Neutrophil (primary cell): ENCODE measurements at regions not wholly inside any gene's neighbourhood (a gene's known extent, or its start where the extent isn't known, plus 50 kb on each side); places are given as distances from the start of the nearest gene placed in this dataset.
"Not testable (repeated sequence)": the region's sequence is repeated elsewhere in the genome, so short reads cannot be mapped to it uniquely, and the experiment has no call there.

Experiments used
- H3K27ac ChIP-seq: fragments of 200-600 bp; sonication (generic); 2 replicates; pipeline ENCODE4 v1.5.1; 2016; ENCODE audit warnings: mild to moderate bottlenecking, moderate library complexity
- H3K27me3 ChIP-seq: fragments of 200-600 bp; sonication (generic); 2 replicates; pipeline ENCODE4 v1.6.0; 2016; ENCODE audit warnings: mild to moderate bottlenecking
- H3K36me3 ChIP-seq: fragments of 200-600 bp; sonication (generic); 2 replicates; pipeline ENCODE4 v1.5.1; 2017
- H3K4me1 ChIP-seq, 2 experiments: fragments of 200-600 bp in 1 of 2; sonication (generic) in 1 of 2; 1 replicate in 1 of 2; 2 replicates in 1 of 2; pipeline versions ENCODE4 v1.5.1 to v1.6.1; 2013 to 2016; ENCODE audit warnings: low read depth in 1 of 2, low read length in 1 of 2, mild to moderate bottlenecking in 1 of 2, moderate library complexity in 1 of 2; ENCODE audit not compliant: control insufficient read depth in 1 of 2, insufficient read depth in 1 of 2
- H3K4me3 ChIP-seq, 2 experiments: fragments of 200-600 bp in 1 of 2; sonication (generic) in 1 of 2; 1 replicate in 1 of 2; 2 replicates in 1 of 2; pipeline ENCODE4 v1.5.1; 2013 to 2016; ENCODE audit warnings: low read depth in 1 of 2, low read length in 1 of 2, mild to moderate bottlenecking in 1 of 2, moderate library complexity in 1 of 2
- H3K9me3 ChIP-seq: fragments of 200-600 bp; sonication (generic); 2 replicates; pipeline ENCODE4 v1.5.1; 2016
- TF ChIP-seq, protein P1 (sequence below): fragments of 200-600 bp; sonication (generic); IDR thresholded peaks from 2 replicates; pipeline ENCODE4 v1.5.1; 2016; ENCODE audit warnings: antibody characterized with exemption

DNA sequence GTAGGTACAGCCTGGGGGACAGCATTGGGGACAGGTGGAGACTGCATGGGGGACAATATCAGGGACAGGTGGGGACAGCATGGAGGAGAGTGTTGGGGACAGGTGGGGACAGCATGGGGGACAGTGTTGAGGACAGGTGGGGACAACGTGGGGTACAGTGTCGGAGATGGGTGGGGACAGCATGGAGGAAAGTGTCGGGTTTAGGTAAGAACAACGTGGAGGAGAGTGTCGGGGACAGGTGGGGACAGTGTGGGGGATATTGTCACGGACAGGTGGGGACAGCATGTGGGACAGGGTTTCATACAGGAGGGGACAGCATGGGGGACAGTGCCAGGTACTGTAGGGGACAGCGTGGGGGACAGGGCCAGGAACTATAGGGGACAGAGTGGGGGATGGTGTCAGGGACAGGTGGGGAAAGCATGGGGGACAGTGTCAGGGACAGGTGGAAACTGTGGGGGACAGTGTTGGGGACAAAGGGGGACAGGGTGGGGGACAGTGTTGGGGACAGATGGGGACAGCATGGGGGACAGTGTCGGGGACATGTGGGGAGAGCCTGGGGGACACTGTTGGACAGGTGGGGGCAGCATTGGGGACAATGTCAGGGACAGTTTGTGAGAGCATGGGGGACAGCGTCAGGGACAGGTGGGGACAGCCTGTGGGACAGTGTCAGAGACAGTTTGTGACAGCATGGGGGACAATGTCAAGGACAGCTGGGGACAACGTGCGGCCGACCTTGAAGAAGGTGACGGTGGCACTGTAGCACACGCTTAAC, 213.1 kb downstream of the TMEM121 start:
- no peaks in the 10 kb centered on the region for H3K36me3 ChIP-seq
- H3K27ac ChIP-seq = no peak overlapping the region
- TF ChIP-seq, protein P1, sequence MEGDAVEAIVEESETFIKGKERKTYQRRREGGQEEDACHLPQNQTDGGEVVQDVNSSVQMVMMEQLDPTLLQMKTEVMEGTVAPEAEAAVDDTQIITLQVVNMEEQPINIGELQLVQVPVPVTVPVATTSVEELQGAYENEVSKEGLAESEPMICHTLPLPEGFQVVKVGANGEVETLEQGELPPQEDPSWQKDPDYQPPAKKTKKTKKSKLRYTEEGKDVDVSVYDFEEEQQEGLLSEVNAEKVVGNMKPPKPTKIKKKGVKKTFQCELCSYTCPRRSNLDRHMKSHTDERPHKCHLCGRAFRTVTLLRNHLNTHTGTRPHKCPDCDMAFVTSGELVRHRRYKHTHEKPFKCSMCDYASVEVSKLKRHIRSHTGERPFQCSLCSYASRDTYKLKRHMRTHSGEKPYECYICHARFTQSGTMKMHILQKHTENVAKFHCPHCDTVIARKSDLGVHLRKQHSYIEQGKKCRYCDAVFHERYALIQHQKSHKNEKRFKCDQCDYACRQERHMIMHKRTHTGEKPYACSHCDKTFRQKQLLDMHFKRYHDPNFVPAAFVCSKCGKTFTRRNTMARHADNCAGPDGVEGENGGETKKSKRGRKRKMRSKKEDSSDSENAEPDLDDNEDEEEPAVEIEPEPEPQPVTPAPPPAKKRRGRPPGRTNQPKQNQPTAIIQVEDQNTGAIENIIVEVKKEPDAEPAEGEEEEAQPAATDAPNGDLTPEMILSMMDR = no peak
- H3K4me3 ChIP-seq = no peak overlapping the region
- no peaks in the 10 kb centered on the region for H3K9me3 ChIP-seq
- no peaks in the 10 kb centered on the region for H3K27me3 ChIP-seq
- no peaks in the 10 kb centered on the region for H3K4me1 ChIP-seq

DNA sequence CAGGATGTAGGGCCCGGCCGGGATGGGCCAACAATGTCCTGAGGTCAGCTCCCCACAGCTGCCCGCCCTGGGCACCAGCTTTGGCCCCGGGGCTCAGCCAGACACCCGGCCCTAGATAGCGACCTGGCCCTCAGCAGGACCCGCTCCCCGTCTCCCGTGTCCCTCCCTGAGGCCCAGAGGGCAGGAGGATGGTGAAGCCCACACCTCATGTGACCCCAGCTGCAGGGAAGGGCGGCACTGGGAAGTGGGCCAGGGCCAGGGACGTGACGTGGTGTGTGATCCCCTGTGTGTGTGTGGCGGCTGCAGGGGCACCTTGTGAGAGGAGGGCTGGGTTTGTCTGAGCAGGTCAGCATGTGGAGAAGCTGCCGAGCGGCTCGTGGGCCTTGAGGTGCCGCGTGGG, 213.9 kb downstream of the TMEM121 start:
- H3K36me3 ChIP-seq, H3K27me3 ChIP-seq, H3K9me3 ChIP-seq, H3K4me3 ChIP-seq, H3K4me1 ChIP-seq, H3K27ac ChIP-seq: not testable (repeated sequence)

DNA sequence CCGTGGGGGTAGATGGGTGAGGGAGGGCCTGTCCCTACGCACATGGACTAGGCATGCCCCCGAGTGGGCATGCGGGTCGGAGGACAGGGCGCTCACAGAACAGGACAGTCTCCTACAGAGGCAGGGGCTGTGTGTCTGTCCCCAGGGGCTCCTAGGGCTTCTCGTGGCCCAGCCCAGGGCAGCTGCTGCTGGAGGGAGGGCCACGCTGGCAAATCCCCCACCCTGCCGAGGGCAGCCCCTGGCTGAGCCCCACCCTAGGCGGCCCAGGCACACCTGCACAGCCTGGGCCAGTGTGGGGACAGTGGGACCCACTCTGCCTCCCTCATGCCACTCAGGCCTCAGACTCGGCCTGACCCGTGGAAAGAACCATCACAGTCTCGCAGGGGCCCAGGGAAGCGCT, 214.6 kb downstream of the TMEM121 start:
- not testable (repeated sequence) for H3K9me3 ChIP-seq, H3K27me3 ChIP-seq, H3K4me3 ChIP-seq, H3K27ac ChIP-seq, H3K36me3 ChIP-seq, H3K4me1 ChIP-seq

DNA sequence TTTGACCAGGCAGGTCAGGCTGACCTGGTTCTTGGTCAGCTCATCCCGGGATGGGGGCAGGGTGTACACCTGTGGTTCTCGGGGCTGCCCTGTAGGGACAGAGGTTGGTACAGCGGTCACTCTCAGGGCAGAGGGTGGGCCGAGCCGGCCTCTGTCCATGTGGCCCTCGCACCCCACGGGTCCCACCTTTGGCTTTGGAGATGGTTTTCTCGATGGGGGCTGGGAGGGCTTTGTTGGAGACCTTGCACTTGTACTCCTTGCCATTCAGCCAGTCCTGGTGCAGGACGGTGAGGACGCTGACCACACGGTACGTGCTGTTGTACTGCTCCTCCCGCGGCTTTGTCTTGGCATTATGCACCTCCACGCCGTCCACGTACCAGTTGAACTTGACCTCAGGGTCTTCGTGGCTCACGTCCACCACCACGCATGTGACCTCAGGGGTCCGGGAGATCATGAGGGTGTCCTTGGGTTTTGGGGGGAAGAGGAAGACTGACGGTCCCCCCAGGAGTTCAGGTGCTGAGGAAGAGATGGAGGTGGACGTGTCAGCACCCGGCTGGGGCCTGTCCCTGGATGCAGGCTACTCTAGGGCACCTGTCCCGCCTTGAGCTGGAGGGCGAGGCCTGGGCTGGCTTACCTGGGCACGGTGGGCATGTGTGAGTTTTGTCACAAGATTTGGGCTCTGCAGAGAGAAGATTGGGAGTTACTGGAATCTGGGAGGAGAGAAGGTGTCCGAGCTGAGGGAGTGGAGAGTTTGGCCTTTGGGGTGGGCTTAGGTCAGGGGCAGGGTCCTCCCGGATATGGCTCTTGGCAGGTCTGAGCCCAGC, 215.5 kb downstream of the TMEM121 start:
- H3K36me3 ChIP-seq, H3K27ac ChIP-seq, H3K4me1 ChIP-seq, H3K4me3 ChIP-seq, H3K27me3 ChIP-seq, H3K9me3 ChIP-seq: not testable (repeated sequence)

DNA sequence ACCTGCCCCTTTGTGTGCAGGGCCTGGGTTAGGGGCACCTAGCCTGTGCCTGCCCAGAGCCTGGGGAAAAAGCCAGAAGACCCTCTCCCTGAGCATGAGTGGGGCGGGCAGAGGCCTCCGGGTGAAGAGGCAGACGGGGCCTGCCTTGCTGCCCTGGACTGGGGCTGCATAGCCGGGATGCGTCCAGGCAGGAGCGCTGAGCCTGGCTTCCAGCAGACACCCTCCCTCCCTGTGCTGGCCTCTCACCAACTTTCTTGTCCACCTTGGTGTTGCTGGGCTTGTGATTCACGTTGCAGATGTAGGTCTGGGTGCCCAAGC, 216.1 kb downstream of the TMEM121 start:
- Histone ChIP-seq H3K9me3 (no peaks in the 10 kb centered on the region), H3K4me3 (no peak overlapping the region), H3K27ac (no peak overlapping the region), H3K4me1 (no peaks in the 10 kb centered on the region), H3K27me3 (no peaks in the 10 kb centered on the region), H3K36me3 (no peaks in the 10 kb centered on the region)
- TF ChIP-seq, protein P1 = no peak

DNA sequence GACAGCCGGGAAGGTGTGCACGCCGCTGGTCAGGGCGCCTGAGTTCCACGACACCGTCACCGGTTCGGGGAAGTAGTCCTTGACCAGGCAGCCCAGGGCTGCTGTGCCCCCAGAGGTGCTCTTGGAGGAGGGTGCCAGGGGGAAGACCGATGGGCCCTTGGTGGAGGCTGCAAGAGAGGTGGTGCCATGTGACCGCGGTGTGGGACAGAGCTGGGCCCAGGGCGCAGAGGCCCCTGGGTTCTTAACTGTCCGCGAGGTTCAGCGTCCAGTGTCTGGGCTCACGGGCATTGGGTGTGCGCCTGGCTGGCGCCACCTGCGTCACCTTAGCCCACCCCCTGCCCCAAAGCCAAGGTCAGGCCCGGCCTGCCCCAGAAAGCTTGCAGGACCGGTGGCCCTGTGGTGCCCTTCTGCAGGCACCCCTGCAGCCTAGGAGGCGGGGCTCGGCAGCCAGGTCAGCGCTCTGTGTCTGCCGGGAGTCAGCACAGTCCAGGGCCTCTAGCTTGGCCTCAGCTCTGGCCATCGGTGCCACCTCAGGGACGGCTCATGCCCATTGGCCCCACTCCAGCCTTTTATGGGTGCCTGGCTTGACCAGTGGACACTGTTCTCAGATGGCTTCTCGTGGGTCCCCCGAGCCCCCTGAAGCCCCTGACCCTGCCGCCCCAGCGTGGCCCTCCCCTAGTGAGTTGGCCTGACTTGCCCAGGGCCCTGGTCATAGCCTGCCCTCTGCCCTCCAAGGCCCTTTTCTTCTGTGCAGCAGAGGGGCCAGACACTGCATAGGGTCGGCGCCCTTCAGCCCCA, 216.7 kb downstream of the TMEM121 start:
- H3K4me3 ChIP-seq, H3K4me1 ChIP-seq, H3K27me3 ChIP-seq, H3K27ac ChIP-seq, H3K9me3 ChIP-seq, H3K36me3 ChIP-seq: not testable (repeated sequence)

DNA sequence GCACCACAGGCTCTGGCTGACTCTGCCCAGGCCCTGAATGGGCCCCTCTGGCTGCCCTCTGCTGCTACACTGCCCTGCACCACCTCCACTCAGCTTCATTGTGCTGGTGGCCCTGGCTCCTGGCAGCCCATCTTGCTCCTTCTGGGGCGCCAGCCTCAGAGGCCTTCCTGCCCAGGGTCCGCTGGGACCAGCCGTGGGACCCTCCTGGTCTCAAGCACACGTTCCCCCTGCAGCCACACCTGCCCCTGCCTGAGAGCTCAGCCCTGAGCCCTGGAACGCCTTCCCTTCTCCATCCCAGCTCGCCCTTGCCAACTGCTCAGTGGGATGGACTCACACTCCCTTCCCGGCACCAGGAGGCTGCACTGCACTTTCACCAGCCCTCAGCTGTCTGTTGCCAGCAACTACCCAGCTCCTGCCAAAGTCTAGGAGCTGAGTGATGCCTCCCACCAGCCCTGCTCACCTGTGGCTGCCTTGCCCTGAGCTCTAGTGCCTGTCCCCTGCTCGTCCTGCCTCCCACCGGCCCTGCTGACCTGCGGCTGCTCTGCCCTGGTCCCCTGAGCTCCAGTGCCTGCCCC, 217.9 kb downstream of the TMEM121 start:
- H3K36me3 ChIP-seq = not testable (repeated sequence)

More for the DNA sequence above, 217.9 kb downstream of the TMEM121 start:
- H3K27ac ChIP-seq, H3K9me3 ChIP-seq, H3K4me3 ChIP-seq, H3K4me1 ChIP-seq, H3K27me3 ChIP-seq: not testable (repeated sequence)
